Heart left ventricle (tissue), 13 donors: ENCODE measurements at regions not wholly inside any gene's neighbourhood (a gene's known extent, or its start where the extent isn't known, plus 50 kb on each side); places are given as distances from the start of the nearest gene placed in this dataset.

Source experiments
- CTCF ChIP-seq, 12 donors: fragments of 200-600 bp; sonication (generic) in 4 of 12; IDR thresholded peaks; one replicate each; pipeline versions ENCODE4 v1.5.0 to v1.8.0; 2018 to 2022; ENCODE audit warnings: antibody characterized with exemption in 12 of 12, mild to moderate bottlenecking in 5 of 12
- POLR2A ChIP-seq, 2 donors: fragments of 450-650 bp; IDR thresholded peaks; one replicate each; pipeline ENCODE4 v1.6.1; 2017; ENCODE audit warnings: antibody characterized with exemption in 2 of 2, mild to moderate bottlenecking in 2 of 2, moderate library complexity in 2 of 2
- donor health status: ischemic (EF 13 %, LVEDD 7.1; RV severe dilation, severe dysfunction).
- donor health status: DM: no; HTN: yes; CAD: no.
- donor health status: DM: no; HTN: no; CAD: no.
- donor health status: ischemic (EF 25% LVEDD 6.9; RV normal size, moderate dysfunction).
- donor health status: ischemic (EF 25% LVEDD 5.7; RV mildly dilated, moderate dysfunction).
- donor health status: ischemic (EF 35%, LVEDD 5.7; RV mildly dilated, moderate dysfunction).
- donor health status: nonischemic (EF 11% LVEDD 7.7; RV severe dilation, severe dysfunction).
- donor health status: DM: yes; HTN: yes; CAD: no.
- donor health status: PGD.
- donor health status: ischemic (EF 29% LVEDD 5.4; RV normal size, mild dysfunction).
- donor health status: nonischemic (EF 23%, LVEDD 6.1; RV moderate dilation, normal function).

- no peak for TF ChIP-seq POLR2A (IDR thresholded peaks at IDR 0.05)
- no peak for TF ChIP-seq CTCF (IDR thresholded peaks at IDR 0.05)
Measured at GRCh38 chr5:135710045-135710675, 124.3 kb upstream of the SLC25A48 start.
